H1 (cell line): ENCODE measurements at regions not wholly inside any gene's neighbourhood (a gene's known extent, or its start where the extent isn't known, plus 50 kb on each side); places are given as distances from the start of the nearest gene placed in this dataset.

Source experiments
- CTCF ChIA-PET: fragments of 300-600 bp; sonication (Branson Sonifier 250); formaldehyde crosslinking; loops from one replicate; lab custom pipeline; 2021; ENCODE audit not compliant: partially characterized antibody; lab: Charles Lee
- POLR2A ChIA-PET: fragments of 300-600 bp; sonication (Branson Sonifier 250); formaldehyde crosslinking; loops from one replicate; lab custom pipeline; 2021; ENCODE audit warnings: inconsistent platforms; ENCODE audit not compliant: partially characterized antibody; lab: Charles Lee
- DNase-seq, 2 experiments: peaks; one replicate each; pipeline versions ENCODE4 v3.0.0 to v3.0.0-alpha.2; 2010 to 2022; ENCODE audit warnings: low spot score in 2 of 2, low read depth in 1 of 2, mixed read lengths in 1 of 2
- FAIRE-seq: peaks from 2 replicates; lab custom pipeline; 2011; peaks lifted over from hg19 to GRCh38; lab: Jason Lieb, UNC
- H2AFZ ChIP-seq: 2 replicates; pipeline ENCODE4 v1.8.1; 2012; ENCODE audit warnings: low read length, inconsistent platforms
- H2AK5ac ChIP-seq: 2 replicates; pipeline ENCODE4 v1.6.1; 2013; ENCODE audit warnings: low read depth, low read length
- H2BK120ac ChIP-seq: replicated peaks from 2 replicates; pipeline ENCODE3; 2013; ENCODE audit warnings: low read depth, low read length, inconsistent platforms
- H2BK12ac ChIP-seq: 2 replicates; pipeline ENCODE4 v1.6.1; 2013; ENCODE audit warnings: low read depth, low read length
- H2BK15ac ChIP-seq: 2 replicates; pipeline ENCODE4 v1.6.1; 2013; ENCODE audit warnings: low read length
- H2BK20ac ChIP-seq: 2 replicates; pipeline ENCODE4 v1.6.1; 2013; ENCODE audit warnings: low read length
- H2BK5ac ChIP-seq: 2 replicates; pipeline ENCODE4 v1.6.1; 2013; ENCODE audit warnings: low read depth, low read length
- H3K14ac ChIP-seq: 2 replicates; pipeline ENCODE4 v1.6.1; 2013; ENCODE audit warnings: inconsistent platforms; ENCODE audit not compliant: insufficient read length
- H3K18ac ChIP-seq: 2 replicates; pipeline ENCODE4 v1.6.1; 2013; ENCODE audit warnings: low read length; ENCODE audit errors: extremely low read depth
- H3K23ac ChIP-seq: 2 replicates; pipeline ENCODE4 v1.6.1; 2013; ENCODE audit warnings: inconsistent platforms; ENCODE audit not compliant: insufficient read length
- H3K23me2 ChIP-seq: 2 replicates; pipeline ENCODE4 v1.6.1; 2013; ENCODE audit warnings: low read depth, low read length
- H3K27ac ChIP-seq: 2 replicates; pipeline ENCODE4 v1.6.1; 2011; ENCODE audit warnings: low read depth, low read length, inconsistent platforms
- H3K27me3 ChIP-seq, 4 experiments: replicated peaks in 1 of 4; 1 replicate in 1 of 4; 2 replicates in 3 of 4; pipeline versions ENCODE4 v1.6.1 to v1.8.1; 2011 to 2013; ENCODE audit warnings: low read length in 3 of 4, mild to moderate bottlenecking in 3 of 4, inconsistent platforms in 2 of 4, mixed read lengths in 2 of 4, moderate library complexity in 1 of 4; ENCODE audit not compliant: control insufficient read depth in 3 of 4, insufficient read depth in 3 of 4; ENCODE audit errors: extremely low read depth in 1 of 4
- H3K36me3 ChIP-seq, 4 experiments: 2 replicates each; pipeline versions ENCODE4 v1.6.1 to v1.8.1; 2011 to 2013; ENCODE audit warnings: mild to moderate bottlenecking in 4 of 4, low read length in 3 of 4, moderate library complexity in 2 of 4, control low read depth in 1 of 4, inconsistent platforms in 1 of 4; ENCODE audit not compliant: insufficient read depth in 4 of 4, control insufficient read depth in 2 of 4
- H3K4ac ChIP-seq: replicated peaks from 2 replicates; pipeline ENCODE3; 2013; ENCODE audit warnings: low read length, low read depth, mixed read lengths, inconsistent platforms; ENCODE audit not compliant: insufficient read length
- H3K4me1 ChIP-seq, 4 experiments: replicated peaks in 1 of 4; 1 replicate in 1 of 4; 2 replicates in 3 of 4; pipeline versions ENCODE4 v1.6.1 to v1.8.1; 2011 to 2013; ENCODE audit warnings: low read length in 3 of 4, inconsistent platforms in 2 of 4, mixed read lengths in 1 of 4; ENCODE audit not compliant: insufficient read depth in 4 of 4, control insufficient read depth in 3 of 4
- H3K4me2 ChIP-seq, 2 experiments: 2 replicates each; pipeline versions ENCODE4 v1.6.1 to v1.8.1; 2011 to 2013; ENCODE audit warnings: low read depth in 2 of 2, low read length in 2 of 2, control low read depth in 1 of 2, inconsistent platforms in 1 of 2, mild to moderate bottlenecking in 1 of 2; ENCODE audit not compliant: insufficient read depth in 1 of 2
- H3K4me3 ChIP-seq, 4 experiments: fragments of 200-600, 300-600 bp in 1 of 4; sonication (generic), shearing (Covaris generic), sonication (Bioruptor Twin) in 1 of 4; 2 replicates each; pipeline versions ENCODE4 v1.5.1 to v1.8.1; 2011 to 2016; ENCODE audit warnings: low read length in 4 of 4, low read depth in 3 of 4, control low read depth in 2 of 4, inconsistent platforms in 2 of 4, mild to moderate bottlenecking in 2 of 4, mixed read lengths in 1 of 4, moderate library complexity in 1 of 4; ENCODE audit not compliant: insufficient read depth in 2 of 4; ENCODE audit errors: extremely low read depth in 1 of 4
- H3K56ac ChIP-seq: replicated peaks from 2 replicates; pipeline ENCODE3; 2013; ENCODE audit warnings: low read depth, mild to moderate bottlenecking, mixed read lengths, low read length, inconsistent platforms; ENCODE audit not compliant: insufficient read length
- H3K79me1 ChIP-seq: 2 replicates; pipeline ENCODE4 v1.6.1; 2013; ENCODE audit warnings: low read depth, low read length, control low read depth
- H3K79me2 ChIP-seq, 2 experiments: 2 replicates each; pipeline versions ENCODE4 v1.6.1 to v1.8.1; 2012 to 2013; ENCODE audit warnings: low read length in 2 of 2, mild to moderate bottlenecking in 2 of 2, inconsistent platforms in 1 of 2; ENCODE audit not compliant: insufficient read depth in 2 of 2, control insufficient read depth in 1 of 2
- H3K9ac ChIP-seq, 4 experiments: replicated peaks in 1 of 4; 1 replicate in 1 of 4; 2 replicates in 3 of 4; pipeline versions ENCODE4 v1.6.1 to v1.8.1; 2011 to 2013; ENCODE audit warnings: low read depth in 3 of 4, low read length in 3 of 4, control low read depth in 2 of 4, mild to moderate bottlenecking in 2 of 4, moderate library complexity in 2 of 4, inconsistent platforms in 1 of 4; ENCODE audit errors: extremely low read depth in 1 of 4
- H3K9me3 ChIP-seq, 2 experiments: 2 replicates each; pipeline versions ENCODE4 v1.6.1 to v1.8.1; 2012 to 2013; ENCODE audit warnings: mild to moderate bottlenecking in 2 of 2, moderate library complexity in 2 of 2, control low read depth in 1 of 2, inconsistent platforms in 1 of 2, low read depth in 1 of 2, low read length in 1 of 2, mixed read lengths in 1 of 2; ENCODE audit not compliant: insufficient read depth in 2 of 2
- H4K20me1 ChIP-seq, 2 experiments: replicated peaks in 1 of 2; 2 replicates each; pipeline versions ENCODE3 to v1.8.1; 2011 to 2013; ENCODE audit warnings: inconsistent platforms in 2 of 2, low read length in 2 of 2, mild to moderate bottlenecking in 1 of 2; ENCODE audit not compliant: insufficient read depth in 2 of 2, control insufficient read depth in 1 of 2
- H4K5ac ChIP-seq: 2 replicates; pipeline ENCODE4 v1.6.1; 2013; ENCODE audit warnings: low read length, low read depth, mixed read lengths, inconsistent platforms; ENCODE audit not compliant: insufficient read length
- H4K8ac ChIP-seq: 2 replicates; pipeline ENCODE4 v1.8.0; 2013; ENCODE audit warnings: mild to moderate bottlenecking, moderate library complexity, low read length, inconsistent platforms; ENCODE audit not compliant: insufficient read depth; ENCODE audit errors: extremely low read depth
- H4K91ac ChIP-seq: replicated peaks from 2 replicates; pipeline ENCODE3; 2013; ENCODE audit warnings: low read length, mixed read lengths, inconsistent platforms; ENCODE audit not compliant: insufficient read length
- BCL11A ChIP-seq, 2 experiments: IDR thresholded peaks; one replicate each; pipeline ENCODE4 v1.6.1; 2011; ENCODE audit warnings: low read depth in 2 of 2, low read length in 2 of 2, mild to moderate bottlenecking in 2 of 2
- RFX5 ChIP-seq: IDR thresholded peaks from 2 replicates; pipeline ENCODE4 v1.6.1; 2011; ENCODE audit warnings: low read depth, low read length, improper control_type of control experiment, borderline replicate concordance
- WGBS, 2 experiments: shearing (Covaris generic) in 1 of 2; methylation state at CpG; one replicate each; pipeline versions ENCODE4 v1.1.6 to v1.1.7; 2013 to 2015; ENCODE audit warnings: low lambda C conversion rate in 2 of 2, mixed read lengths in 2 of 2, inconsistent platforms in 1 of 2, low coverage in 1 of 2, missing lambda C conversion rate in 1 of 2; ENCODE audit not compliant: insufficient replicate concordance in 2 of 2, insufficient coverage in 1 of 2, insufficient read length in 1 of 2; ENCODE audit errors: extremely low coverage in 1 of 2, missing lambda C conversion rate in 1 of 2; 5-methylcytosine and 5-hydroxymethylcytosine counted together

DNA sequence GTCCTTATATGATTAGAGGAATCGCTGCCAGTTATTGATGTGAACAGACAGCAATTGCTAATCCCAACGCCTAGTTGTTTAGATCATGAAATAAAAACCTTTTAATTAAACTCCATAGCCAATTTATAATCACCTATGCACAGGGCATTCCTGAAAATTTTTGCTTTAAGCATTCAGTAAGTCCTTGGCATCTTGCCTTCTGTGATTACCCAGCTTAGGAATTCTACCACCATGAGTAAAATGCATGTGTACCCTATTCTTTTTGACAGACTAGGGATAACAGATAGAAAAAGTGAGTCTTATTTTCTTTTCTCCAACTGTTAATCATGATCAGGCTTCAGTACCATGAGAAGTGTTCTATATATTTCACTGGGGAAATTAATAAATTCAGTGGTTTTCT lies 995.3 kb upstream of the GRIA3 start:
- Histone ChIP-seq H3K56ac (no peak overlapping the region), H4K20me1 (no peaks in the 10 kb centered on the region), H3K18ac (no peak overlapping the region), H2BK15ac (no peak overlapping the region), H3K79me2 (no peaks in the 10 kb centered on the region), H3K4me3 (no peak overlapping the region), H3K9ac (no peak overlapping the region), H2BK5ac (no peak overlapping the region), H2BK12ac (no peak overlapping the region), H3K79me1 (no peaks in the 10 kb centered on the region)
- 100% methylated on average over 2 of the region's 2 CpGs; no CpG with 5 or more reads in 1 of the 2 experiments for WGBS, 2 experiments
- CTCF ChIA-PET, result no interaction called here
- TF ChIP-seq RFX5 (no peak), BCL11A (IDR thresholded peaks at IDR 0.05; ENCODE audit: low read depth in 2 of 2, low read length in 2 of 2) (no peak)
- TF ChIP-seq, all 59 proteins: peak for 0
- no peak overlapping the region for H4K91ac ChIP-seq
- H3K23ac ChIP-seq, result no peak overlapping the region
- H3K23me2 ChIP-seq, result no peaks in the 10 kb centered on the region
- H4K8ac ChIP-seq, result no peak overlapping the region
- no peak overlapping the region for H3K4me2 ChIP-seq
- no peak overlapping the region for H3K4ac ChIP-seq
- POLR2A ChIA-PET, result no interaction called here
- H2AFZ ChIP-seq, result no peak overlapping the region
- H3K27me3 ChIP-seq, result no peaks in the 10 kb centered on the region
- no peak overlapping the region for H2BK120ac ChIP-seq
- H2BK20ac ChIP-seq, result no peak overlapping the region
- no peaks in the 10 kb centered on the region for H3K4me1 ChIP-seq
- H4K5ac ChIP-seq, result no peak overlapping the region
- H3K36me3 ChIP-seq, result no peaks in the 10 kb centered on the region; a peak in 1 of 8 replicates
- no peak overlapping the region for H2AK5ac ChIP-seq
- FAIRE-seq (no peak), DNase-seq (no peak)
- H3K14ac ChIP-seq, result no peak overlapping the region
- no peak overlapping the region for H3K27ac ChIP-seq
- 0 out of 4 replicates have a peak, but pooled peaks cover 0 to 13% of the 10 kb centered on the region in 2 experiments for H3K9me3 ChIP-seq
